ENCODE measurements at regions not wholly inside any gene's neighbourhood (a gene's known extent, or its start where the extent isn't known, plus 50 kb on each side); places are given as distances from the start of the nearest gene placed in this dataset.

DNA sequence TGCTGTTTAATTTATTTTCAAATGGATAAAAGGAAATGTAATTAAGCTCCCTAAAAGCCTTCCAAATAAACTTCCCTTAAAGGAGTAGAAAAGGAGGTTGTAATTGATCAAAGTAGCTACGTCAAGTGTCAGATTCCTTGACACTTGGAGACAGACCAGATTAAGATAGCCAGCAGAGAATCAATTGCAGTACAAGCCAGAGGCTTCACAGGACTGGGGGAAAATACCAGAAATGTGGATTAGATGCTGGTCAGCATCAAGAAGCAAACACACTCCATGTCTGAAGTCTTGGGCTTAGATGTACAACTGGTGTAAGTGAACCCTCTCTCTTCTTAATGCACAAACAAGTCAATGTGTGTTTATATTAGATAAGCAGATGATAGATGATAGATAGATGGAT lies 184.9 kb upstream of the TAS2R1 start:
- TF ChIP-seq POLR2A (IDR thresholded peaks at IDR 0.05; ENCODE audit: extremely low read depth, insufficient read length) (no peak), MYC (IDR thresholded peaks at IDR 0.05; ENCODE audit: low read depth, low read length) (no peak)
- TF ChIP-seq, protein P1, sequence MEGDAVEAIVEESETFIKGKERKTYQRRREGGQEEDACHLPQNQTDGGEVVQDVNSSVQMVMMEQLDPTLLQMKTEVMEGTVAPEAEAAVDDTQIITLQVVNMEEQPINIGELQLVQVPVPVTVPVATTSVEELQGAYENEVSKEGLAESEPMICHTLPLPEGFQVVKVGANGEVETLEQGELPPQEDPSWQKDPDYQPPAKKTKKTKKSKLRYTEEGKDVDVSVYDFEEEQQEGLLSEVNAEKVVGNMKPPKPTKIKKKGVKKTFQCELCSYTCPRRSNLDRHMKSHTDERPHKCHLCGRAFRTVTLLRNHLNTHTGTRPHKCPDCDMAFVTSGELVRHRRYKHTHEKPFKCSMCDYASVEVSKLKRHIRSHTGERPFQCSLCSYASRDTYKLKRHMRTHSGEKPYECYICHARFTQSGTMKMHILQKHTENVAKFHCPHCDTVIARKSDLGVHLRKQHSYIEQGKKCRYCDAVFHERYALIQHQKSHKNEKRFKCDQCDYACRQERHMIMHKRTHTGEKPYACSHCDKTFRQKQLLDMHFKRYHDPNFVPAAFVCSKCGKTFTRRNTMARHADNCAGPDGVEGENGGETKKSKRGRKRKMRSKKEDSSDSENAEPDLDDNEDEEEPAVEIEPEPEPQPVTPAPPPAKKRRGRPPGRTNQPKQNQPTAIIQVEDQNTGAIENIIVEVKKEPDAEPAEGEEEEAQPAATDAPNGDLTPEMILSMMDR (IDR thresholded peaks at IDR 0.05; ENCODE audit: low read depth, low read length), result no peak
- TF ChIP-seq, protein P2, sequence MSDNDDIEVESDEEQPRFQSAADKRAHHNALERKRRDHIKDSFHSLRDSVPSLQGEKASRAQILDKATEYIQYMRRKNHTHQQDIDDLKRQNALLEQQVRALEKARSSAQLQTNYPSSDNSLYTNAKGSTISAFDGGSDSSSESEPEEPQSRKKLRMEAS (IDR thresholded peaks at IDR 0.05; ENCODE audit: low read depth, low read length), result no peak

All from NB4 (cell line).